ENCODE measurements at regions not wholly inside any gene's neighbourhood (a gene's known extent, or its start where the extent isn't known, plus 50 kb on each side); places are given as distances from the start of the nearest gene placed in this dataset.
A peak's percentile ranks its signal among the peaks of the same experiment; 100 is the strongest.
"Not testable (repeated sequence)": the region's sequence is repeated elsewhere in the genome, so short reads cannot be mapped to it uniquely, and the experiment has no call there.

- no peak for DNase-seq (ENCODE audit: low spot score)
Observed at GRCh38 chr3:5692446-5692845, 504.9 kb downstream of the EDEM1 start.

- DNase-seq (ENCODE audit: low spot score) = no peak
Observed at GRCh38 chr3:5694266-5694665, 506.8 kb downstream of the EDEM1 start.

- no peak for DNase-seq (ENCODE audit: low spot score)
Observed at GRCh38 chr3:5698851-5699250, 511.3 kb downstream of the EDEM1 start.

GRCh38 chr3:5699313-5699712, 511.8 kb downstream of the EDEM1 start:
- DNase-seq (ENCODE audit: low spot score) = no peak

GRCh38 chr3:5699811-5700210, 512.3 kb downstream of the EDEM1 start:
- DNase-seq (ENCODE audit: low spot score) = no peak

GRCh38 chr3:5701005-5701404, 513.5 kb downstream of the EDEM1 start:
- DNase-seq (ENCODE audit: low spot score) = not testable (repeated sequence)

- DNase-seq (ENCODE audit: low spot score) = no peak
Observed at GRCh38 chr3:5707794-5708193, 520.3 kb downstream of the EDEM1 start.

GRCh38 chr3:5709714-5710113, 522.2 kb downstream of the EDEM1 start:
- no peak for DNase-seq (ENCODE audit: low spot score)

- no peak for DNase-seq (ENCODE audit: low spot score)
Observed at GRCh38 chr3:5710718-5711117, 523.2 kb downstream of the EDEM1 start.

GRCh38 chr3:5717254-5717653, 529.7 kb downstream of the EDEM1 start:
- no peak for DNase-seq (ENCODE audit: low spot score)

- not testable (repeated sequence) for DNase-seq (ENCODE audit: low spot score)
Observed at GRCh38 chr3:5719668-5720067, 532.2 kb downstream of the EDEM1 start.

- no peak for DNase-seq (ENCODE audit: low spot score)
Observed at GRCh38 chr3:5725801-5726200, 538.3 kb downstream of the EDEM1 start.

GRCh38 chr3:5726621-5727020, 539.1 kb downstream of the EDEM1 start:
- DNase-seq (ENCODE audit: low spot score) = no peak

- no peak for DNase-seq (ENCODE audit: low spot score)
Observed at GRCh38 chr3:5727743-5728484, 540.4 kb downstream of the EDEM1 start.

- DNase-seq (ENCODE audit: low spot score) = peak; percentile 7
Observed at GRCh38 chr3:5729852-5730251, 542.3 kb downstream of the EDEM1 start.

GRCh38 chr3:5731100-5731499, 543.6 kb downstream of the EDEM1 start:
- DNase-seq (ENCODE audit: low spot score) = peak; percentile 10

- DNase-seq (ENCODE audit: low spot score) = no peak
Observed at GRCh38 chr3:5732081-5732480, 544.6 kb downstream of the EDEM1 start.

- no peak for DNase-seq (ENCODE audit: low spot score)
Observed at GRCh38 chr3:5733995-5734394, 546.5 kb downstream of the EDEM1 start.

- no peak for DNase-seq (ENCODE audit: low spot score)
Observed at GRCh38 chr3:5735896-5736295, 548.4 kb downstream of the EDEM1 start.

- DNase-seq (ENCODE audit: low spot score) = no peak
Observed at GRCh38 chr3:5739299-5739935, 551.9 kb downstream of the EDEM1 start.

- DNase-seq (ENCODE audit: low spot score) = no peak
Observed at GRCh38 chr3:5739949-5740348, 552.4 kb downstream of the EDEM1 start.

GRCh38 chr3:5741017-5741416, 553.5 kb downstream of the EDEM1 start:
- no peak for DNase-seq (ENCODE audit: low spot score)

GRCh38 chr3:5750091-5750490, 562.6 kb downstream of the EDEM1 start:
- no peak for DNase-seq (ENCODE audit: low spot score)
